Activated CD4-positive, alpha-beta T cell treated with anti-CD3 and anti-CD28 coated beads, Interleukin-2, Interleukin-4, amounts not matched to agents 100 ng/mL and 50 ng/mL, durations not matched to agents 16 hours and 8 hours (primary cell): ENCODE measurements at regions not wholly inside any gene's neighbourhood (a gene's known extent, or its start where the extent isn't known, plus 50 kb on each side); places are given as distances from the start of the nearest gene placed in this dataset.
"Not testable (repeated sequence)": the region's sequence is repeated elsewhere in the genome, so short reads cannot be mapped to it uniquely, and the experiment has no call there.

ENCODE experiments used
- DNase-seq: peaks from one replicate; pipeline ENCODE4 v3.0.0-alpha.2; 2020; ENCODE audit warnings: low spot score

- no peak for DNase-seq
Observed at GRCh38 chr10:81116201-81116600, 578.5 kb downstream of the SH2D4B start.

- no peak for DNase-seq
Observed at GRCh38 chr10:81116990-81117389, 579.3 kb downstream of the SH2D4B start.

- no peak for DNase-seq
Observed at GRCh38 chr10:81127931-81128330, 590.2 kb downstream of the SH2D4B start.

GRCh38 chr10:81130014-81130413, 592.3 kb downstream of the SH2D4B start:
- DNase-seq, result no peak

GRCh38 chr10:81135851-81136250, 598.1 kb downstream of the SH2D4B start:
- DNase-seq, result no peak

GRCh38 chr10:81136261-81136660, 598.6 kb downstream of the SH2D4B start:
- no peak for DNase-seq

- no peak for DNase-seq
Observed at GRCh38 chr10:81145975-81146374, 608.3 kb downstream of the SH2D4B start.

- no peak for DNase-seq
Observed at GRCh38 chr10:81146436-81146835, 608.7 kb downstream of the SH2D4B start.

- DNase-seq, result no peak
Observed at GRCh38 chr10:81152656-81153055, 615.0 kb downstream of the SH2D4B start.

GRCh38 chr10:81157681-81158080, 620.0 kb downstream of the SH2D4B start:
- no peak for DNase-seq

GRCh38 chr10:81177651-81178244, 640.0 kb downstream of the SH2D4B start:
- no peak for DNase-seq

GRCh38 chr10:81179324-81179723, 641.6 kb downstream of the SH2D4B start:
- no peak for DNase-seq

- peak; percentile 1 for DNase-seq
Observed at GRCh38 chr10:81179805-81180452, 642.2 kb downstream of the SH2D4B start.

- no peak for DNase-seq
Observed at GRCh38 chr10:81182296-81182695, 644.6 kb downstream of the SH2D4B start.

- no peak for DNase-seq
Observed at GRCh38 chr10:81192221-81192788, 654.6 kb downstream of the SH2D4B start.

- no peak for DNase-seq
Observed at GRCh38 chr10:81200801-81201200, 663.1 kb downstream of the SH2D4B start.

GRCh38 chr10:81207359-81207758, 667.6 kb upstream of the NRG3 start:
- DNase-seq, result not testable (repeated sequence)

GRCh38 chr10:81213370-81213769, 661.6 kb upstream of the NRG3 start:
- DNase-seq, result no peak

GRCh38 chr10:81215498-81215897, 659.5 kb upstream of the NRG3 start:
- no peak for DNase-seq

- DNase-seq, result no peak
Observed at GRCh38 chr10:81216949-81217348, 658.0 kb upstream of the NRG3 start.

- no peak for DNase-seq
Observed at GRCh38 chr10:81218307-81218706, 656.7 kb upstream of the NRG3 start.

GRCh38 chr10:81219758-81220157, 655.2 kb upstream of the NRG3 start:
- DNase-seq, result no peak

- no peak for DNase-seq
Observed at GRCh38 chr10:81248886-81249285, 626.1 kb upstream of the NRG3 start.
